ENCODE measurements at regions not wholly inside any gene's neighbourhood (a gene's known extent, or its start where the extent isn't known, plus 50 kb on each side); places are given as distances from the start of the nearest gene placed in this dataset.
"Not testable (repeated sequence)": the region's sequence is repeated elsewhere in the genome, so short reads cannot be mapped to it uniquely, and the experiment has no call there.

DNA sequence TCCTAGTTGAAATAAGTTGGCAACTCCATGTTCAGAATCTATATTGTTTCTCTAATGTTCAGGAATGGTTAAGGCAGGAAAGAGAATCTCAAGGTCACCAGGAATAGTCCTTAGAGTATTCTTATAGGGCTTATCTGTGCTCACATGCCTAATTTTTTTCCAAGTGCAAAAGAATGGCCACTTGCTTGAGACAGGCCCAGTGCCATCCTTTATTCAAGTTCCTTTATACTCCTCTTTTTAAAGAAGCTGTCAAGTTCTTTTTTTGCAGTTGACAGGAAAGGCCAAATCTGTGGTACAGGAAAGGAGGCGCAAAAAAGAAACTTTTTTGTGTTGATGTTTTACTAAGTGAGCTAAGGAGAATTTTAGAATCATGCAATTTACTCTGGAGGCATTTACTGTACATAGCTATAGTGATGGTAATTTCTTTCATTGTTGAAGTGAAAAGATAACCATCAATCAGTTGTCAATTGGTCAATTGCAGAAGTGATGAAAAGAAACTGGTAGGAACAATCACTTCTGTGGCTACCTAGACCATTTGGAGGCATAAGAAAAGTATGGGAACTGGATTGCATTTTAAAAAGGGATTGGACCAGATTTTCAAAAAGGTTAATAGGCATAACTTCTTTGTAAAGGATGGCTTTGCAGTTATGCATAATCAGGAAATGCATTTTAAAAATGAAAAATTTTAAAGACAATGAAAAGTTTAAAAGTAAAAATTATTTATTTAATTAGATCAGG is 102.5 kb upstream of the SOX2 start:
- no peak for DNase-seq (ENCODE audit: low spot score)

GRCh38 chr3:181604267-181604666 is 107.5 kb upstream of the SOX2 start:
- no peak for DNase-seq (ENCODE audit: low spot score)

GRCh38 chr3:181596126-181596525 is 115.6 kb upstream of the SOX2 start:
- no peak for DNase-seq (ENCODE audit: low spot score)

DNA sequence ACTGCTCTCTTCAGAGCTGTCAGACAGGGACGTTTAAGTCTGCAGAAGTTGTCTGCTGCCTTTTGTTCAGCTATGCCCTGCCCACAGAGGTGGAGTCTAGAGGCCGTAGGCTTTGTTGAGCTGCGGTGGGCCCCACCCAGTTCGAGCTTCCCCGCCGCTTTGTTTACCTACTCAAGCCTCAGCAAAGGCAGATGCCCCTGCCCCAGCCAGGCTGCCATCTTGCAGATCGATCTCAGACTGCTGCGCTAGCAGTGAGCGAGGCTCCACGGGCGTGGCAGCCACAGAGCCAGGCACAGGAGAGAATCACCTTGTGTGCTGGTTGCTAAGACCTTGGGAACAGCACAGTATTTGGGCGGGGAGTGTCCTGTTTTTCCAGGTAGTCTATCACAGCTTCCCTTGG is 120.8 kb upstream of the SOX2 start:
- not testable (repeated sequence) for DNase-seq (ENCODE audit: low spot score)

GRCh38 chr3:181582619-181583018 is 129.1 kb upstream of the SOX2 start:
- no peak for DNase-seq (ENCODE audit: low spot score)

DNA sequence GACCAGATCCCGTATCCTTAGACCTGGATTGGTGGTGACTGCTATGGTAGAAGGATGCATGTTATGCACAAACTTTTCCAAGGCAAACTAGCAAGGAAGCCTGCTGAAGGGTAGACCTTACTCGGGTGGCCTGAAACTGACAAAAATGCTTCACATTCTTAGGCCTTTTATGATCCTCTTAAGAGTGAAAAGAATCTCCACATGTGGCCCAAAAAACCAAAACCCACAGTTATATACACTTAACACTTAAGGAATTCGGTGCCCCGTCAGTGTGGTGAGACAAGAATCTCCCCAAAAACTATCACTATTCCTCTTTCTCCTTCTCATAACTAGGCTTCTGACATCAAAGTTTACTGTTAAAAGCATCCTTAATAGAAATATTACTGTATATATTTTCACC is 130.1 kb upstream of the SOX2 start:
- DNase-seq (ENCODE audit: low spot score): no peak

GRCh38 chr3:181578743-181579142 is 133.0 kb upstream of the SOX2 start:
- no peak for DNase-seq (ENCODE audit: low spot score)

- DNase-seq (ENCODE audit: low spot score): no peak
Measured at GRCh38 chr3:181572432-181572831, 139.3 kb upstream of the SOX2 start.

GRCh38 chr3:181570472-181570871 is 141.3 kb upstream of the SOX2 start:
- DNase-seq (ENCODE audit: low spot score): no peak

DNA sequence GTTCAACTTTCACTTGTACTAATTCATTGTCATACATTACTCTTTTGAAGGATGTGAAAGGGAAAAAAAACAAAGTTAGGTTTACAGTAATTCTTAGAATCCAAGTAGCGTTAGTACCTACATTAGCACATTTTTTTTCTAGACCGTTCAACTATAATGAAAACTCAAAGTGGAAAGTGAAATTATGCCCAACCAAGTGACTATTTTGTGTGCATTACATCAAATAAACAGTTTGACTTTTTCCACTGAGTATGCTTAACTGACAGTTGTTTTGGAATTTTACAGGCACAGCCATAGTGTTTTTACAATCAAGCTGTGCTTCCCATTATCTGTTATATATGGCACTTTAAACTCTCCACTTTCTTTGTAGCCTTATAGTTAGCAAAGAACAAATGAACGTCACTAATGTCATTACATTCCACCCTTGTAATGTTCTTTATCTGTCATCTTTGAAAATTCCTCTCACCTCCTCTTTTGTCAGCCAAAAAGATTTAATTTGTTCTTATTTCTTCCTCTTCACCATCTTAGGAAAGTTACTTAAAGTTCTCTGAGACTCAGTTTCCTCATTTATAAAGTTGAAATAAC is 142.3 kb upstream of the SOX2 start:
- DNase-seq (ENCODE audit: low spot score): no peak

- DNase-seq (ENCODE audit: low spot score): no peak
Measured at GRCh38 chr3:181568693-181569092, 143.0 kb upstream of the SOX2 start.

DNA sequence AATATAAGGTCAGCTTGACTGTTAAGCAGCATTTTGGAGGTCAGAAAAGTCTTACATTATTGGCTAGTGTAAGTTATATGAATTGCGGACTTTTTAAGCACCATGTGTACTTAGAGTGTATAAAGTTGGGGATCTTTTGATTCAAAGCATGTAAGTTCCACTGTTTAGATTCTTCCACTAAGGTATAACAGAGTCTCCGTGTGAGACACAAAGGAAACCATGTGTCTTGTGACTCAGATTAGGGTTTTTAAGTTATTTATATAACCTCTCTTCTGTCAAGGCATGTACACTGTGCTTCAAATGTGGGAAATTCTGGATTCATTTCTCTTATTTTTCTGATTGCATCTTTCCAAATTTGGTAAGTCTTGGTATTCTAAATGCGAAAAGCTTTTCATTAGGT is 143.5 kb upstream of the SOX2 start:
- DNase-seq (ENCODE audit: low spot score): no peak

GRCh38 chr3:181567311-181568075 is 144.2 kb upstream of the SOX2 start:
- DNase-seq (ENCODE audit: low spot score): no peak

GRCh38 chr3:181565416-181565815 is 146.3 kb upstream of the SOX2 start:
- DNase-seq (ENCODE audit: low spot score): no peak

- no peak for DNase-seq (ENCODE audit: low spot score)
Measured at GRCh38 chr3:181564222-181564621, 147.5 kb upstream of the SOX2 start.

- no peak for DNase-seq (ENCODE audit: low spot score)
Measured at GRCh38 chr3:181561139-181562031, 150.3 kb upstream of the SOX2 start.

- no peak for DNase-seq (ENCODE audit: low spot score)
Measured at GRCh38 chr3:181558870-181559269, 152.9 kb upstream of the SOX2 start.

- no peak for DNase-seq (ENCODE audit: low spot score)
Measured at GRCh38 chr3:181555681-181556080, 156.0 kb upstream of the SOX2 start.

GRCh38 chr3:181554233-181554765 is 157.4 kb upstream of the SOX2 start:
- DNase-seq (ENCODE audit: low spot score): no peak

GRCh38 chr3:181549266-181549665 is 162.5 kb upstream of the SOX2 start:
- no peak for DNase-seq (ENCODE audit: low spot score)

- no peak for DNase-seq (ENCODE audit: low spot score)
Measured at GRCh38 chr3:181541414-181541813, 170.3 kb upstream of the SOX2 start.

- no peak for DNase-seq (ENCODE audit: low spot score)
Measured at GRCh38 chr3:181534781-181535221, 176.9 kb upstream of the SOX2 start.
